ENCODE measurements at regions not wholly inside any gene's neighbourhood (a gene's known extent, or its start where the extent isn't known, plus 50 kb on each side); places are given as distances from the start of the nearest gene placed in this dataset.
A peak's percentile ranks its signal among the peaks of the same experiment; 100 is the strongest.

DNA sequence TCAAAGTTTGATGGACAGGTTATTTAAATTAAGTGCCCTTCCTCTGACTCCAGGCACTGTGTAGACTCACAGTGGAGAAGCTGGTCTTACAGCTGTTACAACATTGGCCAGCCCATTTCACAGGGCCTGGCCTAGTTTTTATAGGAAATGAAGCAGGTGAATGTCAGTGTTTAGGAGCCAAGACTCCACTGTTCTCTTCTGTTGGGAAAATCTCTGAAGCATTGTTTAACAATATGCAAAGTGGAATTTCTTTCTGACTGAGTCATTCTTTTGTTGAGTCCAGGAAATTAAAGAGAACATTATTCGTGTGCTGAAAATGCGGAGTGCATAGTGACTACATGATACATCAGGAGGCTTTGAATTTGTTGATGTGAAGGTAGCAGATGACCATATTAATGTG is 64.7 kb downstream of the ARRDC4 start:
- DNase-seq (ENCODE audit: low spot score) = no peak

DNA sequence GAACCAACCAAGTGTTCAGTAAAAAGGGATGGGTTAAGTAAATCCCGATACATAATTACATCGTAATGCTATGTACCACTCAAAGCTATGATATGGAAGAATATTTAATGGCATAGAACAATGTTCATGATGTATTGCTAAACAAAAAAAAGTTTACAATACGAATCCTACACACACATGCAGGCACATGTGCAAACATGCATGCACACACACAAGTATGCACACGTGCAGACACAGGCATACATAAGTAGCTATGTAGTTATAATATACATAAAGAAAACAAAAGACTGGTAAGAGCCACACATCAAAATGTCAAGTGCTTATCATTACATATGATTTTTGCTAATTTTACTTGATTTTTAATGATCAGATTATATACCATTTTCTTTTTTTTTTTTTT is 74.2 kb downstream of the ARRDC4 start:
- DNase-seq (ENCODE audit: low spot score) = no peak

DNA sequence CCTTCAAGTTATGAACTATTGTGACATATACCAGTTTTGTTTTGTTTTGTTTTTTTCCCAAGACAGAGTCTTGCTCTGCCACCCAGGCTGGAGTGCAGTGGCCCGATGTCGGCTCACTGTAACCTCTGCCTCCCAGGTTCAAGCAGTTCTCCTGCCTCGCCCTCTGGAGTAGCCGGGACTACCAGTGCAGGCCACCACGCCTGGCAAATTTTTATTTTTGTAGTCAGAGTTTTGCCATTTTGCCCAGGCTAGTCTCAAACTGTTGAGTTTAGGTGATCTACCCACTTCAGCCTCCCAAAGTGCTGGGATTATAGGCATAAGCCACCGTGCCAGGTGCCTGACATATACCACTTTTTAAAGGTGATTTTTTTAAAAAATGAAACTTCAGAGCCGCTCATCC is 74.6 kb downstream of the ARRDC4 start:
- DNase-seq (ENCODE audit: low spot score) = no peak

DNA sequence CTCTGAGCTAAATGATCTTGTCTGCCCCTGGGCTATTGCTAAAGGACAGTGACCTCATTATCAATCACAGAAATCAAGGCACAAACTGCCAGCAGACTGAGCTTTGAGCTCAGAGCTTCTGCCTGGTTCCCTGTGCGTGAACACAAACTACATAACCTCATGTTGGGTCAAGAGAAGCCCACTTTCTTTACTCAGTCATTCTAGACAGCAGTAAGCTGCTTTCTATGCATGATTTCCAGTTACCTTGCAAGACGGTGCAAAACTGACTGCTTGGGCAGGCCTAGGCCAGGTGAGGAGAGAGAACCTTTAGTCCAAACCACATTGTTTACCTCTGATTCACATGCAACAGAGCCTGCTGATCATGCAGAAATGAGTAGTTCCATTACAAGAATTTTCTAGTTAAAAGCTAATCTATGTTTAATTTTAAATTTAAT is 75.1 kb downstream of the ARRDC4 start:
- no peak for DNase-seq (ENCODE audit: low spot score)

GRCh38 chr15:98039596-98039995 is 79.1 kb downstream of the ARRDC4 start:
- no peak for DNase-seq (ENCODE audit: low spot score)

DNA sequence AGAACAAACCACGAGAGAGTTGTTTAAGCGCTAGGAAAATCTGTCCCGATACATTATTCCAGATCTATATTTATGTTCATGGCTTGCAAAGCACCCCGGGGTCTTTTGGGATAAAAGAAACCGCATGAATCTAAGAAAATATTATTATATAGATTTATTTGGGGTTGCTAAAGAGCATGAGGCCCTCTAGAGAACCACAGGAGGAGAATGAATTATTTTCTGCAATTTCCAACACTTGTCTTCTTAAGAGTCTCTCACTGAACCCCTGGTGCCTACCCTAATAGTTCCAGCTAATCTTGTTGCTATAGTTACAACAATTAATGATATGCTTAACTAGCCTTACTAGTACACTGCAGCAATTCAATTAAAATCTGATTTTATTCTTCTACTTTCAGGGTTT is 79.6 kb downstream of the ARRDC4 start:
- DNase-seq (ENCODE audit: low spot score) = no peak

DNA sequence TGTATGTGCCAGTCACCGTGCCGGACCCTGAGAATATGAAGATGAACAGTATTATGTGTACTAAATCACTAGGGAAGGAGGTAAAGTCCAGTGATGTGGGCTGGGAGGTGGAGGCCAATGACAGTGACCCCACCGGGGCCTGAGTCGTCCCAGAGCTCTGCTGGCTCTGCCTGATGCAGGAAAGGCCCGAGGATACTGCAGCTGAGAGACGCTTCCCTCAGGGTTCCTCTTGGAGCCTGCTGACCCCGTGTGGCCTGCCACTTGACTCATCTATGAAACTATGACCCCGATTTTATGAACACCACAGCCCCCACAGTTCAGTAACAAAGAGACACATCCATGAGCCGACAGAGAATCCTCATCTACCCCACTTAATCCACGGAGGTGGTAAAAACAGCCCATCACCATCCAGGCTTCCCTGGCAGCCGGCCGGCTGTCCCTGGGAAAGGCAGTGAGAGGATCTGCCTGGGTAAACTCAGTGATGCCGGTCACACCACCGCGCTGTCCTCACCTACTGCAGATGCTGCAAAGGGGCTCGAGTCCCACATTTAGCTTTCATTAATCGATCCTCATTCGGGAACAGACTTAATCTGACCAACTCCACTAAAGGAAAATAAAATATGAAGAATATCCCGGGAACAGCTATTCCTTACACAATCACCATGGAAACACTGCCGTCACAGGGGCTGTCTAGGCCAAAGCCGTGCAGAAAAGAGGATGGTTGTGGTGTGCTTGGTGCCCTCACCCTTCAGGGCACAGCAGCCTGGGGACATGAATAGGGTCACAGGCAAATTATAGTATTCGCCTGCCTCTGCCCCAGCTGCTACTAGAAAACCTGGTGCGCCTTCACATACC is 82.9 kb downstream of the ARRDC4 start:
- DNase-seq (ENCODE audit: low spot score) = no peak

DNA sequence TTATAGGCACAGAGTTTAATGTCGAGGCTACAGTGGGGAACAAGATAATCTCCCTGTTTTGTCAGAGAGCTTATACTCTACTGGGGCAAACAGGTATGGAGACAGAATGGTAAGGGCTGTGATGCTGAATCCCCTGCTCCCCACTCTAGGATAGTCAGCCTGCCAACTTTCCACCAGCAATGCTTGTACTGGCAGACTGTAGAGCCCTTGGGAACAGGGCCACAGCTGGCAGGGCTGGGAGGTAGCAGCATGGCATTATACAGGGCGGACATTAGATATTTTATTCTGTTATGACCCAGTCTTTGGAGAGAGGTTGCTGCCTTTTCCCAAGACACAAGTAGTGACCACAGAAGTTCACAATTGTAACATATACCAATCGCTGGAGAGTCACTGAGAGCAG is 91.2 kb downstream of the ARRDC4 start:
- no peak for DNase-seq (ENCODE audit: low spot score)

- DNase-seq (ENCODE audit: low spot score) = no peak
Observed at GRCh38 chr15:98057453-98057852, 97.0 kb downstream of the ARRDC4 start.

DNA sequence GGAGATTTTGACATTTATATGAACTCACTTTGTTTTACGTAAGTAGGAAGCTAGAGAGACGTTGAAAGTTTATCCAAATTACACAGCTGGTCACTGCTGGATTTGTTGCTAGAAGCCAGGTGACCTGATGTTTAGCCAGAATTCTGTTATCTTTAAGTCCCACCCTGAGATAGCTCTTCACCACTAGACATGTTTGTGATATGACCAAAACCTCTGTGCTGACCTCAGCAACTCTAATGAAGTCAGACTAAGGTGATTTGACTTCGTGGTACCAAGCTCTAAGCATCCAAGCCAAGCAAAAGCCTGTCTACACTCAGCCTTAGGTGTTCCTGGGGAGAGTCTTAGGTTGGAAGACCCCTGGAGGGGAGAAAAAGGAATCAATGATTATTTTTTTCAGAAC is 102.4 kb downstream of the ARRDC4 start:
- DNase-seq (ENCODE audit: low spot score) = no peak

DNA sequence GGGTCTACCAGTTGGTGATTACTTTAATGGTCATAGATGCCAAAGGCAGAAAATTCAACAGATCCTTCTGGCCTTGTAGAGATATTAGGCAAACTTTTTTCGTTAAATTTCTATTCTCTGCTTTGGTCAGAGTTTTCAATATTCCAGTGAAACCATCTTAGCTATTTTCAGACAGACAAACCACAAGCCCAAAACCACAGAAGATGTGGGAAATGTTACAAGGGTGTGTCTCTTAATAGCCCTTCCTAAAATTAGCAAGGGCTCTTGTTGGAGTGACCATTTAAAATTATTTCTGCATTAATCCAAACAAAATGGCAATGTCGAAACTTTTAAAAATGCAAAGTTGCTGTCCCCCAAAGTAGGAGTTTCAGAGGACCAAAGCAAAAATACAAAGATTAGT is 102.8 kb downstream of the ARRDC4 start:
- no peak for DNase-seq (ENCODE audit: low spot score)

- DNase-seq (ENCODE audit: low spot score) = no peak
Observed at GRCh38 chr15:98063871-98064270, 103.4 kb downstream of the ARRDC4 start.

- no peak for DNase-seq (ENCODE audit: low spot score)
Observed at GRCh38 chr15:98067339-98067738, 106.8 kb downstream of the ARRDC4 start.

DNA sequence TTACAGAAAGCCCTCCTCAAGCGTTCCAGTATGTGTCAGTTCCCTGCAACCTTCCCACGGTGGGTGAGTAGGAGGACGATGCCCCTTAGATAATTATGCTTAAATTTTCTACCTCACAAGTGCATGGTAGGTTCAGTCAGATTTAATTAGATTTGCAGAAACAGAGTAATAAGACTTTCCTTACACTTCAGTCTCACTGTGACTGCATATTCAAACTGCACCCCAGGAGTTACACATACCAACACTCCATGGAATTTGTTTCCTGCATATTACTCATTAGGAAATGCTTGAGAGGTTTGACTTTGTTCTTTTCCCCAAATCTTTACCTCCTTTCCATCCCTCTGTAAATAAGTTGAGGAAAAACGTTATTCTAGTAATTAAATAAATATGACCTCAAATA is 108.8 kb downstream of the ARRDC4 start:
- no peak for DNase-seq (ENCODE audit: low spot score)

- no peak for DNase-seq (ENCODE audit: low spot score)
Observed at GRCh38 chr15:98070137-98070536, 109.6 kb downstream of the ARRDC4 start.

DNA sequence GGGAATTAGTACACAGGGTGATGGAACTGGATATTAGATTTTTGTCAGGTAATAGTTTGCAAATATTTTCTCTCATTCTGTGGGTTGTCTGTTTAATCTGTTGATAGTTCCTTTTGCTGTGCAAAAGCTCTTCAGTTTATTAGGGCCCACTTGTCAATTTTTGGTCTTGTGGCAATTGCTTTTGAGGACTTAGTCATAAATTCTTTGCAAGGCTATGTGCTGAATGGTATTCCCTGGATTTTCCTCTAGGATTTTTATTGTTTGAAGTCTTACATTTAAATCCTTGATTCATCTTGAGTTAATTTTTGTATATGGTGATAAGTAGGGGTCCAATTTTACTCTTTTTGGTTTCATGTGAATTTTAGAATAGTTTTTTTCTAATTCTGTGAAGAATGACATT is 111.3 kb downstream of the ARRDC4 start:
- DNase-seq (ENCODE audit: low spot score) = no peak

- no peak for DNase-seq (ENCODE audit: low spot score)
Observed at GRCh38 chr15:98075441-98075840, 114.9 kb downstream of the ARRDC4 start.

GRCh38 chr15:98076021-98076816 is 115.7 kb downstream of the ARRDC4 start:
- DNase-seq (ENCODE audit: low spot score) = no peak

DNA sequence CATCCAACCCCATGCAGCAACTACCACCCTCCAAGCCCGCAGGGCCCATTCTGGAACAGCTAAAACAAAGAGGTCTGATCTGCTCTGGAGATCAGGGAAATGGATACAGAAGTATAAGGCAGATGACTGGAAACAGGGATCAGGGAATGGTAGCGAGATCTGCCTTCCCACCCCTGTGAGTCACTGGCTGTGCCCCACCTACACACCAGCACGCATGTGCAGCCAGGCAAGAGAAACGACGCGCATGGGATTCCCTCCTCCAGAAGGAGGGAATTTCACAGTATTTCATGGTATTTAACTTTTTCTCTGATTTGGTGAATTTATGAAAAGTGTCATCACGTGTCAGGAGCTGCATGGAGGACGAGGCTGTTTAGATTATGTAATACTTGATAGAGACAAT is 116.7 kb downstream of the ARRDC4 start:
- DNase-seq (ENCODE audit: low spot score) = no peak

DNA sequence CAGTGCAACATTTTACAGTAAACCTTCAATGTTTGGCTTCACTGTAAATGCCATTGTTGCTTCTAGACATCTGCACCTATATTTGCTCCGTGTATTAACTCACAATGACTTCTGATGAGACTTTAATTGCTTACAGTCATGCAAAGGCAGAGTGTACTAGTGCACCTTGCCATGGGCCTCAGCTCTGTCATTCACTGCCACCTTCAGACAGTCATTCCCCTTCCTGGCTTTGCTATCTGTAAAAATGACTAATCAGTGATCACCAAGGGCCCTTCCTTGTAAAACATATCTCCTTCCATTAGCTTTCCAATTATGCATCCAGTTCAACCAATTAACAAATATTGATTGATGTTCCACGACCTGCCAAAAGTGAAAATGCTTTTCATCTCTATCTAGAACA is 120.3 kb downstream of the ARRDC4 start:
- no peak for DNase-seq (ENCODE audit: low spot score)

- peak; percentile 21 for DNase-seq (ENCODE audit: low spot score)
Observed at GRCh38 chr15:98083203-98083910, 122.9 kb downstream of the ARRDC4 start.

DNA sequence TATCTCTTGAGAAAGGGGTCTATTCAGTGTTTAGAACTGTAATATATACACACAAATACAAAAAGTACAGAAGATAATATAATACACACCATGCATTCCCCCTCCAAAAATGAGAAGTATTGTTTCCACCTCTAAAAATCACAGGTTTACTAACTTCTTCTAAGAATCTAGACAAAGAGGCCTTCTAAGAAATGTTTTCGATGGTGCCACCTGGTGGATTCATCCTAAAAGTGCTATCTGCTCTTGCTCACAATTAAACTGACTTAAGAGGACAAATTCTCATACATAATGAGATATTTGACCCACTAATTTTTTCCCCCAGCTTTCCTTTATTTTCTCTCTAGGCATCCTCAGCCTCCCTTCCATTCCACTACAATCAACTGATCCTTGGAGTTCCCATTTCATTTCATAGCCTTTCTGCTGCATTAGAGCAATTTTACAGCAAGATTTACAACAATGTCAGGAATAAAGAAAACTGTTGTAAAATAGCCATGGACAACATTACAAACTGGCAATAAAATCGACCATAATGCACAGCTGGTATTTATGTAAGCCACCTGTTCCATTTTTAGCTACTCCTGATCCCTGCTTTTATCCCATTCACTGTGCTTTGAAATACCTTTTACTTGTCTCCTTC is 124.6 kb downstream of the ARRDC4 start:
- DNase-seq (ENCODE audit: low spot score) = peak; percentile 36
